HL-60 (cell line): ENCODE measurements at regions not wholly inside any gene's neighbourhood (a gene's known extent, or its start where the extent isn't known, plus 50 kb on each side); places are given as distances from the start of the nearest gene placed in this dataset.

Experiments used
- DNase-seq, 2 experiments: peaks; one replicate each; pipeline ENCODE4 v3.0.0-alpha.2; 2010 to 2020; ENCODE audit warnings: low read depth in 1 of 2, low spot score in 1 of 2
- H3K27ac ChIP-seq: fragments of 250-450 bp; sonication (Bioruptor Pico); replicated peaks from 2 replicates; pipeline ENCODE4 v1.5.1; 2020; ENCODE audit warnings: mild to moderate bottlenecking, moderate library complexity
- H3K27me3 ChIP-seq: fragments of 250-450 bp; sonication (Bioruptor Pico); 2 replicates; pipeline ENCODE4 v1.5.1; 2021; ENCODE audit warnings: mild to moderate bottlenecking, moderate library complexity; ENCODE audit not compliant: insufficient read depth, poor library complexity, severe bottlenecking
- H3K4me3 ChIP-seq: replicated peaks from 2 replicates; pipeline ENCODE4 v1.5.1; 2011; ENCODE audit warnings: mild to moderate bottlenecking, control low read depth, low read length; ENCODE audit not compliant: insufficient read depth
- CTCF ChIP-seq: IDR thresholded peaks from one replicate; pipeline ENCODE4 v1.5.1; 2011; ENCODE audit warnings: low read length, control low read depth, inconsistent platforms; ENCODE audit not compliant: insufficient read depth
- GABPA ChIP-seq: IDR thresholded peaks from 2 replicates; pipeline ENCODE4 v1.6.1; 2012; ENCODE audit warnings: low read depth
- POLR2AphosphoS5 ChIP-seq: IDR thresholded peaks from 2 replicates; pipeline ENCODE4 v1.6.1; 2012; ENCODE audit warnings: low read depth
- REST ChIP-seq: IDR thresholded peaks from 2 replicates; pipeline ENCODE4 v1.6.1; 2012; ENCODE audit warnings: low read depth; ENCODE audit not compliant: insufficient replicate concordance
- SPI1 ChIP-seq: IDR thresholded peaks from 2 replicates; pipeline ENCODE4 v1.6.1; 2012; ENCODE audit warnings: low read depth, mild to moderate bottlenecking, borderline replicate concordance

GRCh38 chr21:18468790-18469189 is 65.2 kb upstream of the TMPRSS15 start:
- Histone ChIP-seq H3K4me3 (no peak overlapping the region), H3K27ac (no peak overlapping the region), H3K27me3 (no peaks in the 10 kb centered on the region)
- DNase-seq: no peak
- TF ChIP-seq POLR2AphosphoS5: no peak
- TF ChIP-seq GABPA: no peak
- TF ChIP-seq SPI1: no peak

GRCh38 chr21:18476639-18477038 is 73.1 kb upstream of the TMPRSS15 start:
- no peak overlapping the region for H3K27ac ChIP-seq
- TF ChIP-seq CTCF (no peak), POLR2AphosphoS5 (no peak), SPI1 (no peak; the same call in 1 of the 2 replicates), REST (no peak), GABPA (no peak)
- no peak overlapping the region for H3K4me3 ChIP-seq
- H3K27me3 ChIP-seq: no peaks in the 10 kb centered on the region
- no peak for DNase-seq

- no peak for TF ChIP-seq POLR2AphosphoS5
- no peak for TF ChIP-seq CTCF
- TF ChIP-seq GABPA: no peak
- no peak for TF ChIP-seq SPI1
- TF ChIP-seq REST: no peak
- Histone ChIP-seq H3K27me3 (no peaks in the 10 kb centered on the region), H3K27ac (no peak overlapping the region), H3K4me3 (no peak overlapping the region)
- no peak for DNase-seq
Measured at GRCh38 chr21:18477043-18477442, 73.5 kb upstream of the TMPRSS15 start.

GRCh38 chr21:18478513-18478912 is 74.9 kb upstream of the TMPRSS15 start:
- H3K27me3 ChIP-seq: no peaks in the 10 kb centered on the region
- H3K4me3 ChIP-seq: no peak overlapping the region
- no peak overlapping the region for H3K27ac ChIP-seq
- TF ChIP-seq REST (no peak), GABPA (no peak), POLR2AphosphoS5 (no peak), CTCF (no peak), SPI1 (no peak)
- DNase-seq: no peak
